Testis (tissue), 2 donors: ENCODE measurements at regions not wholly inside any gene's neighbourhood (a gene's known extent, or its start where the extent isn't known, plus 50 kb on each side); places are given as distances from the start of the nearest gene placed in this dataset.

Source experiments
- POLR2A ChIP-seq: fragments of 450-650 bp; IDR thresholded peaks from one replicate; pipeline ENCODE4 v1.6.1; 2017; ENCODE audit warnings: antibody characterized with exemption, mild to moderate bottlenecking, moderate library complexity
- TF ChIP-seq, protein P1 (sequence below), 3 experiments: fragments of 450-650 bp in 2 of 3; fragments of 200-600 bp in 1 of 3; sonication (generic) in 1 of 3; IDR thresholded peaks; one replicate each; pipeline ENCODE4 v1.5.1; 2016 to 2019; ENCODE audit warnings: antibody characterized with exemption in 3 of 3, mild to moderate bottlenecking in 2 of 3, moderate library complexity in 1 of 3

DNA sequence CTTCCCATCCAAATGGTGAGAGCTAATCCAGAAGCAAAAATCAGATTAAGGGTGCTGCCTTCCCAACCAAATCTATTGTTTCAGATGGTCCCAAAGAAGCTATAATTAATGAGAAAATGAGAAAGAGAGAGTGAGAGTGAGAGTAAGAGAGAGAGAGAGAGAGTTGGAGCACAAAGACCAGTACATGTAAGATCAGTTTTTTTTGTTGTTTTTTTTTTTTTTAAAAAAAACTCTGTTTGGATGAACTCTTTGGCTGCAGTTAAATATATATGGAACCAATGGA lies 305.6 kb downstream of the PTEN start:
- TF ChIP-seq POLR2A, result no peak
- TF ChIP-seq, protein P1, sequence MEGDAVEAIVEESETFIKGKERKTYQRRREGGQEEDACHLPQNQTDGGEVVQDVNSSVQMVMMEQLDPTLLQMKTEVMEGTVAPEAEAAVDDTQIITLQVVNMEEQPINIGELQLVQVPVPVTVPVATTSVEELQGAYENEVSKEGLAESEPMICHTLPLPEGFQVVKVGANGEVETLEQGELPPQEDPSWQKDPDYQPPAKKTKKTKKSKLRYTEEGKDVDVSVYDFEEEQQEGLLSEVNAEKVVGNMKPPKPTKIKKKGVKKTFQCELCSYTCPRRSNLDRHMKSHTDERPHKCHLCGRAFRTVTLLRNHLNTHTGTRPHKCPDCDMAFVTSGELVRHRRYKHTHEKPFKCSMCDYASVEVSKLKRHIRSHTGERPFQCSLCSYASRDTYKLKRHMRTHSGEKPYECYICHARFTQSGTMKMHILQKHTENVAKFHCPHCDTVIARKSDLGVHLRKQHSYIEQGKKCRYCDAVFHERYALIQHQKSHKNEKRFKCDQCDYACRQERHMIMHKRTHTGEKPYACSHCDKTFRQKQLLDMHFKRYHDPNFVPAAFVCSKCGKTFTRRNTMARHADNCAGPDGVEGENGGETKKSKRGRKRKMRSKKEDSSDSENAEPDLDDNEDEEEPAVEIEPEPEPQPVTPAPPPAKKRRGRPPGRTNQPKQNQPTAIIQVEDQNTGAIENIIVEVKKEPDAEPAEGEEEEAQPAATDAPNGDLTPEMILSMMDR (IDR thresholded peaks at IDR 0.05), result no peak
